GM12874 (cell line): ENCODE measurements at regions not wholly inside any gene's neighbourhood (a gene's known extent, or its start where the extent isn't known, plus 50 kb on each side); places are given as distances from the start of the nearest gene placed in this dataset.

Experiments used
- TF ChIP-seq, protein P1 (sequence below): IDR thresholded peaks from 2 replicates; pipeline ENCODE4 v1.5.1; 2011; ENCODE audit warnings: low read depth, mild to moderate bottlenecking, control low read depth, low read length, moderate library complexity; ENCODE audit not compliant: insufficient read depth

DNA sequence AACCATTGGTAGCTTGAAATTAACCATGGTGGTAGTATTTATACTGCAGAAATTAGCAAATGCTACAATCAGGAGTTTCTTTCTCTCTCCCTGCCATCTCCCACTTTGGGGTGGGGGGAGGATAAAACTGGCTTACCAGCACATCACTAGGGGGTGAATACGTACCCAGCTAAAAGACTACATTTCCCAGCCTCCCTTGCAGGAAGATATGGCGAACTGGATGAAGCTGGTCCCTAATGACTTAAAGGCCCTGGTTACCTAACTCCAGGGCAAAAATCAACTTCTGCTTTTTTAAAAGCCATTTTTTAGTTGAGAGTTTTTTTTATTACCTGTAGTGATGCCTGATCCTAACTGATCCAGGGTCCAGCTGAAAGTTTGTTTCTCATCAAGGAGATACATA is 70.3 kb upstream of the RAB12 start:
- TF ChIP-seq, protein P1, sequence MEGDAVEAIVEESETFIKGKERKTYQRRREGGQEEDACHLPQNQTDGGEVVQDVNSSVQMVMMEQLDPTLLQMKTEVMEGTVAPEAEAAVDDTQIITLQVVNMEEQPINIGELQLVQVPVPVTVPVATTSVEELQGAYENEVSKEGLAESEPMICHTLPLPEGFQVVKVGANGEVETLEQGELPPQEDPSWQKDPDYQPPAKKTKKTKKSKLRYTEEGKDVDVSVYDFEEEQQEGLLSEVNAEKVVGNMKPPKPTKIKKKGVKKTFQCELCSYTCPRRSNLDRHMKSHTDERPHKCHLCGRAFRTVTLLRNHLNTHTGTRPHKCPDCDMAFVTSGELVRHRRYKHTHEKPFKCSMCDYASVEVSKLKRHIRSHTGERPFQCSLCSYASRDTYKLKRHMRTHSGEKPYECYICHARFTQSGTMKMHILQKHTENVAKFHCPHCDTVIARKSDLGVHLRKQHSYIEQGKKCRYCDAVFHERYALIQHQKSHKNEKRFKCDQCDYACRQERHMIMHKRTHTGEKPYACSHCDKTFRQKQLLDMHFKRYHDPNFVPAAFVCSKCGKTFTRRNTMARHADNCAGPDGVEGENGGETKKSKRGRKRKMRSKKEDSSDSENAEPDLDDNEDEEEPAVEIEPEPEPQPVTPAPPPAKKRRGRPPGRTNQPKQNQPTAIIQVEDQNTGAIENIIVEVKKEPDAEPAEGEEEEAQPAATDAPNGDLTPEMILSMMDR, result no peak

DNA sequence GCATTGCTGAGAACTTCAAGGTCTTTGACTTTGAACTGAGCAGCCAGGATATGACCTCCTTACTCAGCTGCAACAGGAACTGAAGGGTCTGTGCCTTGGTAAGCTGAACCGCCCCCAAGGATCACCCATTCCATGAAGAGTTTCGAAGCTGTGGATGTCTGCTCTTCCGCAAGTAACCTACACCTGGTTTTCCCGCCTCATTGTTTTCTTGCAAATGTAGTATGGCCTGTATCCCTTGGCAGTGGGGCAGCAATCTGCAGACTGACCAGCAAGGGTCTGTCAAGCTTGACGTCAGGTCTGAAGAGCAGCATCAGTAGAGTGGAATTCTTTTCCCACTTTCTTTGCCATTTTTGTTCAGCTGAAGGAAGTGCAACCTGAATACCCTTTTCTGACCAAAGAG is 62.6 kb upstream of the RAB12 start:
- TF ChIP-seq, protein P1, result no peak

DNA sequence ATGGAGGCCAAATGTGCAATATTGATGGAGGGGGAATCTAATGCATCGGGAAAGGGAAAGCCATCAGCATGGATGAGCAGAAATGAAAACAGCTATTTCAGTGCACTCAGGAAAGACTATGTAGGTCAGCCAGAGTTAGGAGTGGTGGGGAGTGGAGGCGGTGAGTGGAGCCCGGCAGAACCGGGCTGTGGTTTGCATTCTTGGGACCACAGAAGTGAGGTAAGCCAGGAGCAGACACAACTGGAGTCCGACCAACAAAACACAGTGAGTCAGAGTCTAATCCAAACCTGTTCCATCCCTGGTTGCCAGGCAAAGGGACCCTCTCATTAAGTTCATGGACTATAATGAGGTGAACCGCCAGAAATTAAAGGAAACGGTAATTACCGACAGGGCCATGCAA is 61.1 kb upstream of the RAB12 start:
- TF ChIP-seq, protein P1, result no peak

DNA sequence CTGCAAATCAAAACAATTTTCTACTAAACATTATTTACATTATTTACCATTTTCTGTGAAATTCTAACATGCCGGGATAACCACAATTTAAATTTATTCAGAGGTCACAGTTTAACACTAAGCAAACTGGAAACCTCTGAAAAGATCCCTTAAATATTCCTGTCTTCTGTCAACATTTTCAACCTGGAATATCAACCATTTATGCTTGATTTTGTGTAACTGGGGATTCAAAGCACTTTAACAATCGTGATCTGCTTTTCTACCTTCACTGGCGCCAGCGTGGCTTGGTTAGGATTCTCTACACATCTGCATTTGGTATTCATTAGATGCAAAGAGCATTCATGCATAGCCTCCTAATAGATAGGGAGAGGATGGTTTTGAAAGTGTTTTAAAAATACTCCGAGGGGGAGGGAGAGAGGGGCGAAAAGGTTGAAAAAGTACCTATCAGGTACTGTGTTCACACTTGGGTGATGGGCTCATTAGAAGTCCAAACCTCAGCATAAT is 59.9 kb upstream of the RAB12 start:
- TF ChIP-seq, protein P1, result no peak

DNA sequence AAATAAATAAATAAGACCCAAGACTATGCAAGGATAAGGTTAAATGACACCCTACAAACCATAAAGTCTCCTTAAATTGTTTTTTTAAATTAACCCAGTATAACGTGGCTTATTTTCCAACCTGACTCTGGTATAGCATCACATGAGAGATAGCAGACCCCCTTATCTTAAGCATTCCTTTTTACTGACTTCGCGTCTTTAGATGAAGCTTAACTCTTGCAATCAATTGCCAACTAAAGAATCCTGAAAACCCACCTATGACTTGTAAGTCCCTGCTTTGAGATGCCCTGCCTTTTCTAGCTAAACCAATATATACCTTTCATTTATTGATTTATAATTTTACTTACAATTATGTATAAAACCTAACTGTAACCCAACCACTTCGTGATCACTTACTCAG is 57.1 kb upstream of the RAB12 start:
- TF ChIP-seq, protein P1, result no peak

DNA sequence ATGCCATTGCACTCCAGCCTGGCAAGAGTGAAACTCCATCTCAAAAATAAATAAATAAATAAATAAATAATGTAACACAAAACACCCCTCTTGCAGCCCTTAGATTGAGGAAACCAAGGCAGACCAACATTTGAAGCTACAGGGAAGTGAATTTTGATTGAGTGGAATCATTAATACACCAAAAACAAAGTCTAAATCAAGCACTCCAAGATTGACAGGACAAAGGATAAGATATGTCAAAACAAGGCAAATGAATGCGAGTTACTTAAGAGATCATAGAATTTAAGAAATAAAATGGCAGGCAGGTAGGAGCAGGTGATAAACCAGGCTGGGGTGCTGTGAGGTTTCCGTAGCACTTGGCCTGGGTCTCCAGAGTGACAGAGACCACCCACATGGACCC is 54.9 kb upstream of the RAB12 start:
- TF ChIP-seq, protein P1, result no peak

DNA sequence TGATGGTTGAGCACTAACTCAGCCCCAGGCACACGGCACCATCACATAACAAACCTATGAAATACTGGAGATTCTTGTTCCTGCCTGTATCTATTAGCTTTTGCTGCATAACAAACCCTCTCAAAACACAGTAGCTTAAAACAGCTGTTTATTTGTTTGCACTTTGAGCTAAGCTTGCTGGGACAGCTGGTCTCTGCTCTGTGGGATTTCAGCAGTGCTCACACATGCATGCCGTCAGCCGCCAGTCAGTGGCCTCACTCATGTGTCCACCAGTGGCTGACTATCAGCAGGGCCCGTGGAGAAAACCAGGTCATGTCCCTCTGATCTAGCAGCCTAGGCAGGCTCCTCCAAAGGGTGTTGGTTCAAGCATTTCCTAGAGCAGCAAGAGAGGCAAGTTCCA is 52.8 kb upstream of the RAB12 start:
- TF ChIP-seq, protein P1, result no peak
